HepG2 (cell line): ENCODE measurements at regions not wholly inside any gene's neighbourhood (a gene's known extent, or its start where the extent isn't known, plus 50 kb on each side); places are given as distances from the start of the nearest gene placed in this dataset.

Experiments
- ATAC-seq: fragments of 200-7000 bp; cut with Tn5 transposase; 3 replicates; pipeline ENCODE4 v1.9.1; 2020; ENCODE audit warnings: mild to moderate bottlenecking, moderate library complexity
- BruUV-seq: library from RNA; stranded (reverse); fragments of 400-500 nt; replicated peaks from 2 replicates; lab custom pipeline; 2021; lab: Mats Ljungman, UMichigan
- CTCF ChIA-PET: fragments of 300-600 bp; formaldehyde crosslinking; extraction: SDS; loops from one replicate; lab custom pipeline; 2021; ENCODE audit warnings: low total read pairs, inconsistent platforms, low intra/inter-chr PET ratio; lab: Yijun Ruan, JAX
- POLR2A ChIA-PET: fragments of 350-600 bp; sonication (Branson Sonifier 250); formaldehyde crosslinking; loops from one replicate; lab custom pipeline; 2020; ENCODE audit warnings: antibody characterized with exemption, inconsistent platforms; lab: Yijun Ruan, JAX
- DNase-seq: peaks from one replicate; pipeline ENCODE4 v3.0.0-alpha.2; 2015; ENCODE audit warnings: low spot score
- FAIRE-seq: peaks from 3 replicates; lab custom pipeline; 2011; peaks lifted over from hg19 to GRCh38; lab: Jason Lieb, UNC
- H2AFZ ChIP-seq: one replicate; pipeline ENCODE4 v1.6.1; 2011; ENCODE audit warnings: low read length, inconsistent platforms
- H3K27ac ChIP-seq: fragments of 300-600 bp; 3 replicates; pipeline ENCODE4 v1.8.0; 2011; ENCODE audit warnings: mixed run types, mild to moderate bottlenecking, mixed read lengths, low read length, inconsistent platforms; ENCODE audit not compliant: insufficient read depth; ENCODE audit errors: extremely low read length
- H3K27me3 ChIP-seq, 2 experiments: fragments of 200-600 bp in 1 of 2; 2 replicates in 1 of 2; 3 replicates in 1 of 2; pipeline versions ENCODE4 v1.6.0 to v1.8.0; 2011; ENCODE audit warnings: low read length in 2 of 2, mild to moderate bottlenecking in 2 of 2, moderate library complexity in 2 of 2, inconsistent platforms in 1 of 2; ENCODE audit not compliant: insufficient read depth in 2 of 2, control insufficient read depth in 1 of 2
- H3K36me3 ChIP-seq, 2 experiments: fragments of 200-600 bp in 1 of 2; replicated peaks in 1 of 2; 2 replicates in 1 of 2; 3 replicates in 1 of 2; pipeline versions ENCODE4 v1.5.1 to v1.8.0; 2011; ENCODE audit warnings: low read length in 2 of 2, inconsistent platforms in 1 of 2; ENCODE audit not compliant: insufficient read depth in 2 of 2, control insufficient read depth in 1 of 2
- H3K4me1 ChIP-seq: 2 replicates; pipeline ENCODE4 v1.5.1; 2012; ENCODE audit warnings: low read length, inconsistent platforms; ENCODE audit not compliant: insufficient read depth
- H3K4me2 ChIP-seq: 2 replicates; pipeline ENCODE4 v1.6.0; 2011; ENCODE audit warnings: low read depth, low read length, inconsistent platforms
- H3K4me3 ChIP-seq, 3 experiments: fragments of 200-600 bp in 1 of 3; sonication (generic), shearing (Covaris generic) in 1 of 3; replicated peaks in 1 of 3; 2 replicates each; pipeline ENCODE4 v1.5.1; 2011 to 2016; ENCODE audit warnings: low read length in 3 of 3, inconsistent platforms in 2 of 3, low read depth in 2 of 3, mild to moderate bottlenecking in 2 of 3, control low read depth in 1 of 3, mixed read lengths in 1 of 3; ENCODE audit not compliant: insufficient read depth in 1 of 3
- H3K79me2 ChIP-seq: one replicate; pipeline ENCODE4 v1.6.1; 2011; ENCODE audit warnings: low read length, inconsistent platforms; ENCODE audit not compliant: insufficient read depth
- H3K9ac ChIP-seq: 2 replicates; pipeline ENCODE4 v1.6.0; 2011; ENCODE audit warnings: mild to moderate bottlenecking, low read depth, low read length, inconsistent platforms; ENCODE audit not compliant: insufficient read depth
- H3K9me3 ChIP-seq: 2 replicates; pipeline ENCODE4 v1.5.1; 2012; ENCODE audit warnings: mild to moderate bottlenecking, low read length
- H4K20me1 ChIP-seq: 2 replicates; pipeline ENCODE4 v1.6.0; 2011; ENCODE audit warnings: inconsistent platforms, mild to moderate bottlenecking, low read length, moderate library complexity; ENCODE audit not compliant: insufficient read depth
- BRD4 ChIP-seq: sonication (generic); formaldehyde crosslinking; IDR thresholded peaks from 2 replicates; pipeline ENCODE4 v1.4.0; 2020; ENCODE audit warnings: missing genetic modification reagents
- CENPBD1 ChIP-seq: sonication (generic); formaldehyde crosslinking; IDR thresholded peaks from 2 replicates; pipeline ENCODE4 v1.8.0; 2022; ENCODE audit warnings: missing genetic modification reagents, low read depth, mild to moderate bottlenecking, borderline replicate concordance
- HNRNPK ChIP-seq: fragments of 200-400 bp; formaldehyde crosslinking; IDR thresholded peaks from 2 replicates; pipeline ENCODE4 v1.6.1; 2018; ENCODE audit warnings: low read length, low read depth, moderate library complexity, mild to moderate bottlenecking; ENCODE audit not compliant: poor library complexity, severe bottlenecking
- HOXA5 ChIP-seq: sonication (generic); formaldehyde crosslinking; IDR thresholded peaks from 2 replicates; pipeline ENCODE4 v1.4.0; 2020; ENCODE audit warnings: missing genetic modification reagents
- JUND ChIP-seq: sonication (generic); formaldehyde crosslinking; IDR thresholded peaks from 2 replicates; pipeline ENCODE4 v1.8.0; 2022; ENCODE audit warnings: mild to moderate bottlenecking, missing genetic modification reagents
- KDM6A ChIP-seq: IDR thresholded peaks from 2 replicates; pipeline ENCODE4 v1.6.1; 2016; ENCODE audit warnings: low read depth
- KMT2A ChIP-seq: sonication (generic); formaldehyde crosslinking; IDR thresholded peaks from 2 replicates; pipeline ENCODE4 v1.4.0; 2020; ENCODE audit warnings: missing genetic modification reagents
- PREB ChIP-seq: sonication (generic); formaldehyde crosslinking; IDR thresholded peaks from 2 replicates; pipeline ENCODE4 v1.4.0; 2020; ENCODE audit warnings: missing genetic modification reagents
- TARDBP ChIP-seq: sonication (generic); formaldehyde crosslinking; IDR thresholded peaks from 2 replicates; pipeline ENCODE4 v1.8.0; 2022; ENCODE audit warnings: mild to moderate bottlenecking, missing genetic modification reagents
- ZBTB21 ChIP-seq: sonication (generic); formaldehyde crosslinking; IDR thresholded peaks from 2 replicates; pipeline ENCODE4 v1.4.0; 2020; ENCODE audit warnings: missing genetic modification reagents
- ZBTB38 ChIP-seq: sonication (generic); formaldehyde crosslinking; IDR thresholded peaks from 2 replicates; pipeline ENCODE4 v1.5.1; 2020; ENCODE audit warnings: mild to moderate bottlenecking, missing genetic modification reagents
- ZNF3 ChIP-seq: IDR thresholded peaks from 2 replicates; pipeline ENCODE4 v1.7.0; 2017; ENCODE audit warnings: inconsistent platforms
- ZNF432 ChIP-seq: sonication (generic); formaldehyde crosslinking; IDR thresholded peaks from 2 replicates; pipeline ENCODE4 v1.5.0; 2020; ENCODE audit warnings: missing genetic modification reagents, mild to moderate bottlenecking, borderline replicate concordance
- ZNF619 ChIP-seq: sonication (generic); formaldehyde crosslinking; IDR thresholded peaks from 2 replicates; pipeline ENCODE4 v1.4.0; 2020; ENCODE audit warnings: mild to moderate bottlenecking, missing genetic modification reagents
- ZNF768 ChIP-seq: sonication (generic); formaldehyde crosslinking; IDR thresholded peaks from 2 replicates; pipeline ENCODE4 v1.4.0; 2020; ENCODE audit warnings: missing genetic modification reagents
- ZNF850 ChIP-seq: sonication (generic); formaldehyde crosslinking; conservative IDR thresholded peaks from 2 replicates; pipeline ENCODE4 v1.9.0; 2021; ENCODE audit warnings: mild to moderate bottlenecking, missing genetic modification reagents
- ZSCAN30 ChIP-seq: sonication (generic); formaldehyde crosslinking; IDR thresholded peaks from 2 replicates; pipeline ENCODE4 v1.5.0; 2020; ENCODE audit warnings: mild to moderate bottlenecking, missing genetic modification reagents
- WGBS: methylation state at CpG from one replicate; pipeline ENCODE4 v1.1.6; 2017; ENCODE audit warnings: low lambda C conversion rate; 5-methylcytosine and 5-hydroxymethylcytosine counted together
- in situ Hi-C: cut with HindIII; loops from 2 replicates; pipeline ENCODE4 v1.10.0; 2017; ENCODE audit warnings: low pct_unique_long_range_greater_than_20kb; ENCODE audit not compliant: extremely low pct_ligation_motif_present
- intact Hi-C: fragments of 100-400 bp; cut with micrococcal nuclease; formaldehyde crosslinking; loops from one replicate; pipeline ENCODE4 v1.10.0; 2022; ENCODE audit not compliant: unreplicated experiment
- TF ChIP-seq, protein P1 (sequence below): sonication (generic); formaldehyde crosslinking; IDR thresholded peaks from 2 replicates; pipeline ENCODE4 v1.8.1; 2022; ENCODE audit warnings: low read depth, mild to moderate bottlenecking, missing genetic modification reagents

DNA sequence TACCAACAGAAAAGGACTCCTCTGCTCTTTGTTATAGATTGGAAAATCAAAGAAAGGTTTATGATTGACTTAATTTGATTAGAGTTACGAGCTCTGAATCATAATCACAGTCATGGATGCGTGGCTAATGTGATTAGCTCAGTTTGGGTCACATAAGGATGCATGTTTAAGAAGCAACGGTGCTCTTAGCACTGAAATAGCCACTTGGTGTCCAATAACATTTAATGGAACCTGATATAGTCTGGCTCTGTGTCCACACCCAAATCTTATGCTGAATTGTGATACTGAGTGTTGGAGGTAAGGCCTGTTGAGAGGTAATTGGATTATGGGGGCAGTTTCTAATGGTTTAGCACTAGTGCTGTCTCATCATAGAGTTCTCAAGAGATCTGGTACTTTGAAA lies 501.6 kb downstream of the SLC6A15 start:
- no peak overlapping the region for H3K4me3 ChIP-seq
- POLR2A ChIA-PET: no interaction called here
- CTCF ChIA-PET: no interaction called here
- 2% methylated on average over 3 of the region's 3 CpGs for WGBS
- no peaks in the 10 kb centered on the region for H3K27me3 ChIP-seq
- no peak for DNase-seq
- no peaks in the 10 kb centered on the region for H3K4me1 ChIP-seq
- no peaks in the 10 kb centered on the region for H3K36me3 ChIP-seq
- BruUV-seq: no TSS peak
- FAIRE-seq: no peak
- H3K9ac ChIP-seq: no peak overlapping the region
- H2AFZ ChIP-seq: no peak overlapping the region
- TF ChIP-seq ZBTB21 (CRISPR knock-in tag) (no peak), ZNF619 (no peak), ZNF768 (CRISPR knock-in tag) (no peak), PREB (CRISPR knock-in tag) (no peak), HOXA5 (CRISPR knock-in tag) (no peak)
- TF ChIP-seq, all 625 proteins: peak for 0
- intact Hi-C loops: no loop called here
- in situ Hi-C loops: no loop called here
- no peaks in the 10 kb centered on the region for H3K79me2 ChIP-seq
- no peak for ATAC-seq
- H4K20me1 ChIP-seq: no peaks in the 10 kb centered on the region
- H3K4me2 ChIP-seq: no peak overlapping the region
- no peak overlapping the region for H3K27ac ChIP-seq
- peaks cover 13% of the 10 kb centered on the region for H3K9me3 ChIP-seq

- ChIA-PET POLR2A (no interaction called here), CTCF (no interaction called here)
- FAIRE-seq (no peak), ATAC-seq (no peak), DNase-seq (no peak)
- H3K79me2 ChIP-seq: no peaks in the 10 kb centered on the region
- H3K27ac ChIP-seq: no peak overlapping the region
- no peak overlapping the region for H3K9ac ChIP-seq
- intact Hi-C loops (no loop called here), in situ Hi-C loops (no loop called here)
- H3K4me3 ChIP-seq: no peak overlapping the region
- H2AFZ ChIP-seq: no peak overlapping the region
- WGBS: 95% methylated on average over 1 of the region's 1 CpG
- H3K4me2 ChIP-seq: no peak overlapping the region
- H3K9me3 ChIP-seq: peaks cover 31% of the 10 kb centered on the region
- no peak for TF ChIP-seq KMT2A (CRISPR knock-in tag)
- TF ChIP-seq ZSCAN30 (CRISPR knock-in tag): no peak
- TF ChIP-seq, protein P1, sequence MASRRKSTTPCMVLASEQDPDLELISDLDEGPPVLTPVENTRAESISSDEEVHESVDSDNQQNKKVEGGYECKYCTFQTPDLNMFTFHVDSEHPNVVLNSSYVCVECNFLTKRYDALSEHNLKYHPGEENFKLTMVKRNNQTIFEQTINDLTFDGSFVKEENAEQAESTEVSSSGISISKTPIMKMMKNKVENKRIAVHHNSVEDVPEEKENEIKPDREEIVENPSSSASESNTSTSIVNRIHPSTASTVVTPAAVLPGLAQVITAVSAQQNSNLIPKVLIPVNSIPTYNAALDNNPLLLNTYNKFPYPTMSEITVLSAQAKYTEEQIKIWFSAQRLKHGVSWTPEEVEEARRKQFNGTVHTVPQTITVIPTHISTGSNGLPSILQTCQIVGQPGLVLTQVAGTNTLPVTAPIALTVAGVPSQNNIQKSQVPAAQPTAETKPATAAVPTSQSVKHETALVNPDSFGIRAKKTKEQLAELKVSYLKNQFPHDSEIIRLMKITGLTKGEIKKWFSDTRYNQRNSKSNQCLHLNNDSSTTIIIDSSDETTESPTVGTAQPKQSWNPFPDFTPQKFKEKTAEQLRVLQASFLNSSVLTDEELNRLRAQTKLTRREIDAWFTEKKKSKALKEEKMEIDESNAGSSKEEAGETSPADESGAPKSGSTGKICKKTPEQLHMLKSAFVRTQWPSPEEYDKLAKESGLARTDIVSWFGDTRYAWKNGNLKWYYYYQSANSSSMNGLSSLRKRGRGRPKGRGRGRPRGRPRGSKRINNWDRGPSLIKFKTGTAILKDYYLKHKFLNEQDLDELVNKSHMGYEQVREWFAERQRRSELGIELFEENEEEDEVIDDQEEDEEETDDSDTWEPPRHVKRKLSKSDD (CRISPR knock-in tag): no peak
- TF ChIP-seq BRD4 (CRISPR knock-in tag): no peak
- no peak for TF ChIP-seq HNRNPK
- no peak for TF ChIP-seq ZNF3 (CRISPR knock-in tag)
- no peak for TF ChIP-seq CENPBD1
- TF ChIP-seq ZNF850 (CRISPR knock-in tag): no peak
- TF ChIP-seq TARDBP (CRISPR knock-in tag): no peak
- TF ChIP-seq KDM6A (CRISPR knock-in tag): no peak
- TF ChIP-seq ZBTB38 (CRISPR knock-in tag): no peak
- TF ChIP-seq JUND (CRISPR knock-in tag): no peak
- no peak for TF ChIP-seq ZNF432
- BruUV-seq: no TSS peak
- no peaks in the 10 kb centered on the region for H3K36me3 ChIP-seq
- no peaks in the 10 kb centered on the region for H3K4me1 ChIP-seq
- H3K27me3 ChIP-seq: no peaks in the 10 kb centered on the region
- H4K20me1 ChIP-seq: no peaks in the 10 kb centered on the region
Measured at GRCh38 chr12:84408936-84409335, 503.7 kb downstream of the SLC6A15 start.
